Body of pancreas (tissue), 4 donors: ENCODE measurements at regions not wholly inside any gene's neighbourhood (a gene's known extent, or its start where the extent isn't known, plus 50 kb on each side); places are given as distances from the start of the nearest gene placed in this dataset.

Experiments used
- POLR2A ChIP-seq, 3 donors: fragments of 450-650 bp; IDR thresholded peaks; one replicate each; pipeline ENCODE4 v1.6.1; 2016; ENCODE audit warnings: antibody characterized with exemption in 3 of 3, mild to moderate bottlenecking in 2 of 3
- TF ChIP-seq, protein P1 (sequence below), 7 experiments: fragments of 450-650 bp in 4 of 7; fragments of 200-600 bp in 3 of 7; sonication (generic) in 3 of 7; IDR thresholded peaks; one replicate each; pipeline ENCODE4 v1.5.1; 2016 to 2019; ENCODE audit warnings: antibody characterized with exemption in 7 of 7

- TF ChIP-seq, protein P1, sequence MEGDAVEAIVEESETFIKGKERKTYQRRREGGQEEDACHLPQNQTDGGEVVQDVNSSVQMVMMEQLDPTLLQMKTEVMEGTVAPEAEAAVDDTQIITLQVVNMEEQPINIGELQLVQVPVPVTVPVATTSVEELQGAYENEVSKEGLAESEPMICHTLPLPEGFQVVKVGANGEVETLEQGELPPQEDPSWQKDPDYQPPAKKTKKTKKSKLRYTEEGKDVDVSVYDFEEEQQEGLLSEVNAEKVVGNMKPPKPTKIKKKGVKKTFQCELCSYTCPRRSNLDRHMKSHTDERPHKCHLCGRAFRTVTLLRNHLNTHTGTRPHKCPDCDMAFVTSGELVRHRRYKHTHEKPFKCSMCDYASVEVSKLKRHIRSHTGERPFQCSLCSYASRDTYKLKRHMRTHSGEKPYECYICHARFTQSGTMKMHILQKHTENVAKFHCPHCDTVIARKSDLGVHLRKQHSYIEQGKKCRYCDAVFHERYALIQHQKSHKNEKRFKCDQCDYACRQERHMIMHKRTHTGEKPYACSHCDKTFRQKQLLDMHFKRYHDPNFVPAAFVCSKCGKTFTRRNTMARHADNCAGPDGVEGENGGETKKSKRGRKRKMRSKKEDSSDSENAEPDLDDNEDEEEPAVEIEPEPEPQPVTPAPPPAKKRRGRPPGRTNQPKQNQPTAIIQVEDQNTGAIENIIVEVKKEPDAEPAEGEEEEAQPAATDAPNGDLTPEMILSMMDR (IDR thresholded peaks at IDR 0.05), result no peak
- TF ChIP-seq POLR2A (IDR thresholded peaks at IDR 0.05), result no peak
Observed at GRCh38 chr3:82640254-82640653, 878.8 kb upstream of the GBE1 start.
